ENCODE measurements at regions not wholly inside any gene's neighbourhood (a gene's known extent, or its start where the extent isn't known, plus 50 kb on each side); places are given as distances from the start of the nearest gene placed in this dataset.
A peak's percentile ranks its signal among the peaks of the same experiment; 100 is the strongest.

- in situ Hi-C loops (cut with HindIII; ENCODE audit: low sequenced_read_pairs), result no loop called here
- DNase-seq (ENCODE audit: low spot score), result no peak
These were observed 97.4 kb upstream of the STK17B start for GRCh38 chr2:196268538-196269338.

- no peak for DNase-seq (ENCODE audit: low spot score)
- in situ Hi-C loops (cut with HindIII; ENCODE audit: low sequenced_read_pairs), result no loop called here
These were observed 100.4 kb upstream of the STK17B start for GRCh38 chr2:196271795-196272194.

DNA sequence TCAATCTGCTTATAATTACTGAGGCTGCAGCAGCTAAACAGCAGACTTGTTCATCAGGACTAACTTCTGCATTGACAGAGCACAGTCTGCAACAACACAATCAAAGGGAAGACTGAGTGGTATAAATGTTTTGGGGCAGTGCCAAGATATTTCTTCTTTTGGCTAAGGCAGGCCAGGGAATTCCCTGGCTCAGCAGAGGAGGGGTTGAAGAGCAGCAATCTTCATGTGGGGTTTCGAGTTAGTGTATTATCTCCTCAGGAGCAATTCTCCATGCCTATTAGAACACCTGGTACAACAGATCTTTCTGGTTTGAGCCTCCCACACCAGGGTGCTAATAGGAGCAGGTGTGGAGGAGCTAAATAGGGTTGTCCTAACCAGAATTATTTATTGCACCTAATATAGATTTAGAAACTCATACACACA lies 103.0 kb upstream of the STK17B start:
- peak; percentile 57 for DNase-seq (ENCODE audit: low spot score)
- in situ Hi-C loops (cut with HindIII; ENCODE audit: low sequenced_read_pairs), result no loop called here

GRCh38 chr2:196275646-196276352 lies 104.4 kb upstream of the STK17B start:
- DNase-seq (ENCODE audit: low spot score), result no peak
- in situ Hi-C loops (cut with HindIII; ENCODE audit: low sequenced_read_pairs), result no loop called here

- DNase-seq (ENCODE audit: low spot score), result no peak
- in situ Hi-C loops (cut with HindIII; ENCODE audit: low sequenced_read_pairs), result no loop called here
These were observed 105.0 kb upstream of the STK17B start for GRCh38 chr2:196276421-196276820.

DNA sequence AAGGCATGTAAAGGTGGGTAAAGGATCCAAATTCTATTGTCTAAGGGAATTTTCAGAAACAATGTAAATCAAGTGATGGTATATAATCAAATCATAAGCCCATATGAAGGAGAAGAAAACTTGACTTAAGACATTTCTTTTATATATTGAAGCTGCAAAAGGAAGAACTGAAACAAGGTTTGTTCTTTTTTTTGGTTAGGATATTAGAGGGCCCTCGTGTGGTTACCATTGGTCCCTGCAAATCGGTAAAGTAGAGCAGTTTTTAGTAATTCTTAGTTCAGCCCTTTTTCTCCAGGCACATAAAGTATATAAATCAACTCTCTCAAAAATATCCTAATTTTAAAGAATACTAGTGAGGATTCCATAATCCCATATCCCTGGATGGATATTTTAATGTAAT lies 105.6 kb upstream of the STK17B start:
- no peak for DNase-seq (ENCODE audit: low spot score)
- in situ Hi-C loops (cut with HindIII; ENCODE audit: low sequenced_read_pairs), result no loop called here

- in situ Hi-C loops (cut with HindIII; ENCODE audit: low sequenced_read_pairs), result no loop called here
- no peak for DNase-seq (ENCODE audit: low spot score)
These were observed 107.1 kb upstream of the STK17B start for GRCh38 chr2:196278491-196278911.

- DNase-seq (ENCODE audit: low spot score), result no peak
- in situ Hi-C loops (cut with HindIII; ENCODE audit: low sequenced_read_pairs), result no loop called here
These were observed 108.2 kb upstream of the STK17B start for GRCh38 chr2:196279541-196279940.

- in situ Hi-C loops (cut with HindIII; ENCODE audit: low sequenced_read_pairs), result no loop called here
- no peak for DNase-seq (ENCODE audit: low spot score)
These were observed 112.9 kb upstream of the STK17B start for GRCh38 chr2:196284144-196284844.

GRCh38 chr2:196284866-196285557 lies 113.6 kb upstream of the STK17B start:
- in situ Hi-C loops (cut with HindIII; ENCODE audit: low sequenced_read_pairs), result no loop called here
- no peak for DNase-seq (ENCODE audit: low spot score)

- DNase-seq (ENCODE audit: low spot score), result no peak
- in situ Hi-C loops (cut with HindIII; ENCODE audit: low sequenced_read_pairs), result no loop called here
These were observed 115.4 kb upstream of the STK17B start for GRCh38 chr2:196286821-196287220.

DNA sequence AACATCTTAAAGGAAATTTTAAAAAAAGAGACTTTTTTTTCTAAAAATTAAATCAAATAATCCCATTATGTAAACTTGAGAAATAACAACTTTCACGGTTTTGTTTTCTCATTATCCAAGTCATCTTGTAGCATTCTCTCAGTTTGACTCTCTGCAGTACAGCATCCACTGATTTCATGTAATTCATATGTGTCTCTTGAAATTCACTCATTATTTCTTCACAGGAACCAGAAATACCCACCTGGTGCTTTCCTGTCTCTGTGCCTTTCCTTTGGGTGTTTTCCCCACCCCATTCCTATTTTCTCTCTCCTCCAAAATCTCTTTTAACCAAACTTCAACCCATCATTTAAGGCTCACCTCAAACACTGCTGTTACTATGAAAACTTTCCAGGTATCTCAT lies 116.1 kb upstream of the STK17B start:
- DNase-seq (ENCODE audit: low spot score), result no peak
- in situ Hi-C loops (cut with HindIII; ENCODE audit: low sequenced_read_pairs), result no loop called here

DNA sequence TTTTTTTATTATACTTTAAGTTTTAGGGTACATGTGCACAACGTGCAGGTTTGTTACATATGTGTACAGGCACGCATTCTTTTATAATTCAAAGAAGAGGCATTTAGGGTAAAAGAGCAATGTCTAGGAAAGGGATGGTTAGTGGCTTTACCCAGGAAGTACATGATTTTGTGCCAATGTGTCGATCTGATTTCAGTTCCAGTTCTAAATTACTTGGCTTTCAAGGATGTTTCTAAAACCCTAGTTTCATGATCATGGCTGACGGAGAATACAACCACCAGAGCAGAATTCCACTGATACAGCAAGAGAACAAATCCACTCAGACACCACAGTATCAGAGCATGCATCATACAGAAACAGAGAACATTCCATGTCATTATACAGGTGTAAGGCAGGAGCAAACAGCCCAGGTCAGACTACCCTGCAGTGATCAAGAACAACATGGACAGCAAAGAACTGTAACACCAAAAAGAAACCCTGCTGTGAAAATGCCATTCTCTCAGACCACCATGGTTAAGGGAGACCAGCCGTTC lies 116.7 kb upstream of the STK17B start:
- in situ Hi-C loops (cut with HindIII; ENCODE audit: low sequenced_read_pairs), result no loop called here
- no peak for DNase-seq (ENCODE audit: low spot score)

GRCh38 chr2:196289000-196289399 lies 117.6 kb upstream of the STK17B start:
- in situ Hi-C loops (cut with HindIII; ENCODE audit: low sequenced_read_pairs), result no loop called here
- DNase-seq (ENCODE audit: low spot score), result no peak

DNA sequence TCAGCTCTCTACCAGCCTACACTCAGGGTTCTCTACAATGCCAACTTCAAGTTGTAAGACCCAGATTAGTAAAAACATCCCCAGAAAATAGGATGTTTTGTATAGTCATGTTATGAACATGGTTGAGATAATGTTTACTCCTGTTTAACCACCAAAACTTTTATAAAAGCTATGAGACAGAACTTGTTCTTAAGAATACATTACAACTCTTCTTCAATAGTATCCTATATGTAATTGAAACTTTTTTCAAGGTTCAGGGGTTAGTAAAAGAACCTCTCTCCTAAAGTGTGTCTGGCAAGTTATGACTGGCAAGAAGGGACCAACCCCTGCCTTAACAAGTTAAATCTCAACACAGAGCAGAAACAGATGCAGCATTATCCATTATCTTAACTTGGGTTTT lies 118.8 kb upstream of the STK17B start:
- in situ Hi-C loops (cut with HindIII; ENCODE audit: low sequenced_read_pairs), result no loop called here
- DNase-seq (ENCODE audit: low spot score), result no peak

GRCh38 chr2:196290569-196290968 lies 119.2 kb upstream of the STK17B start:
- no peak for DNase-seq (ENCODE audit: low spot score)
- in situ Hi-C loops (cut with HindIII; ENCODE audit: low sequenced_read_pairs), result no loop called here

GRCh38 chr2:196291426-196291825 lies 120.0 kb upstream of the STK17B start:
- in situ Hi-C loops (cut with HindIII; ENCODE audit: low sequenced_read_pairs), result no loop called here

GRCh38 chr2:196291873-196292800 lies 120.8 kb upstream of the STK17B start:
- in situ Hi-C loops (cut with HindIII; ENCODE audit: low sequenced_read_pairs), result no loop called here
- peak; percentile 65 for DNase-seq (ENCODE audit: low spot score)

More at GRCh38 chr2:196291426-196291825, 120.0 kb upstream of the STK17B start:
- no peak for DNase-seq (ENCODE audit: low spot score)

All from G401 (cell line).